Peyer's patch (tissue), 4 donors: ENCODE measurements at regions not wholly inside any gene's neighbourhood (a gene's known extent, or its start where the extent isn't known, plus 50 kb on each side); places are given as distances from the start of the nearest gene placed in this dataset.

Source experiments
- POLR2A ChIP-seq, 2 donors: fragments of 450-650 bp; IDR thresholded peaks; one replicate each; pipeline ENCODE4 v1.5.1; 2017; ENCODE audit warnings: antibody characterized with exemption in 2 of 2, mild to moderate bottlenecking in 2 of 2, moderate library complexity in 2 of 2
- TF ChIP-seq, protein P1 (sequence below), 6 experiments: fragments of 450-650 bp in 4 of 6; fragments of 200-600 bp in 2 of 6; sonication (generic) in 1 of 6; IDR thresholded peaks; one replicate each; pipeline ENCODE4 v1.5.1; 2017 to 2019; ENCODE audit warnings: antibody characterized with exemption in 6 of 6, mild to moderate bottlenecking in 3 of 6, moderate library complexity in 1 of 6

DNA sequence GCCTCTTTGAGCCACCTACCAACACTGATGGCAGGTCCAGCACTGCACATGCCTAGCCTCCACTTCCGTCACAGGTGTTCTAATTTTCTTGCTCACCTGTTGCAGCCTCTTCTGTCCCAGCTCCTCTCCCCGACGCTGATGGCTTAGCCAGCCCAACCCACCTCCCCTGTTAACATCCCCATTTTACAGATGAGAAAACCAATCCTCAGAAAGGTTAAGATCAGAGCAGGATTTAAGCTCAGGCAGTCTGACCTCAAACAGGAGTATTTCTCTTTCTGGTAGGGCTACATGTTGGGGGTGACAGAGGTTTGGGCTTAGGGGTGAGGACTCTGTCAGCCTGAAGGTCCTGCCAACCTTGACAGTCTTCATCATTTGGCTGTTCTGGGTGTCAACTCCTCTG, 74.5 kb upstream of the PITX1 start:
- no peak for TF ChIP-seq POLR2A (IDR thresholded peaks at IDR 0.05)
- TF ChIP-seq, protein P1, sequence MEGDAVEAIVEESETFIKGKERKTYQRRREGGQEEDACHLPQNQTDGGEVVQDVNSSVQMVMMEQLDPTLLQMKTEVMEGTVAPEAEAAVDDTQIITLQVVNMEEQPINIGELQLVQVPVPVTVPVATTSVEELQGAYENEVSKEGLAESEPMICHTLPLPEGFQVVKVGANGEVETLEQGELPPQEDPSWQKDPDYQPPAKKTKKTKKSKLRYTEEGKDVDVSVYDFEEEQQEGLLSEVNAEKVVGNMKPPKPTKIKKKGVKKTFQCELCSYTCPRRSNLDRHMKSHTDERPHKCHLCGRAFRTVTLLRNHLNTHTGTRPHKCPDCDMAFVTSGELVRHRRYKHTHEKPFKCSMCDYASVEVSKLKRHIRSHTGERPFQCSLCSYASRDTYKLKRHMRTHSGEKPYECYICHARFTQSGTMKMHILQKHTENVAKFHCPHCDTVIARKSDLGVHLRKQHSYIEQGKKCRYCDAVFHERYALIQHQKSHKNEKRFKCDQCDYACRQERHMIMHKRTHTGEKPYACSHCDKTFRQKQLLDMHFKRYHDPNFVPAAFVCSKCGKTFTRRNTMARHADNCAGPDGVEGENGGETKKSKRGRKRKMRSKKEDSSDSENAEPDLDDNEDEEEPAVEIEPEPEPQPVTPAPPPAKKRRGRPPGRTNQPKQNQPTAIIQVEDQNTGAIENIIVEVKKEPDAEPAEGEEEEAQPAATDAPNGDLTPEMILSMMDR (IDR thresholded peaks at IDR 0.05): no peak
